Left hindlimb (tissue), 1 donor: ENCODE measurements at regions not wholly inside any gene's neighbourhood (a gene's known extent, or its start where the extent isn't known, plus 50 kb on each side); places are given as distances from the start of the nearest gene placed in this dataset.
A peak's percentile ranks its signal among the peaks of the same experiment; 100 is the strongest.

Experiments used
- DNase-seq: peaks from one replicate; pipeline ENCODE4 v3.0.0-alpha.2; 2018

GRCh38 chr4:124279741-124280140 is 432.8 kb downstream of the ANKRD50 start:
- no peak for DNase-seq

- no peak for DNase-seq
Measured at GRCh38 chr4:124282301-124282898, 430.1 kb downstream of the ANKRD50 start.

- no peak for DNase-seq
Measured at GRCh38 chr4:124288706-124289486, 423.6 kb downstream of the ANKRD50 start.

- no peak for DNase-seq
Measured at GRCh38 chr4:124290678-124291077, 421.9 kb downstream of the ANKRD50 start.

GRCh38 chr4:124295413-124295812 is 417.1 kb downstream of the ANKRD50 start:
- DNase-seq: no peak

GRCh38 chr4:124304941-124305340 is 407.6 kb downstream of the ANKRD50 start:
- DNase-seq: peak; percentile 43

GRCh38 chr4:124306352-124306751 is 406.2 kb downstream of the ANKRD50 start:
- DNase-seq: no peak

- DNase-seq: no peak
Measured at GRCh38 chr4:124307143-124307542, 405.4 kb downstream of the ANKRD50 start.

- no peak for DNase-seq
Measured at GRCh38 chr4:124318292-124318691, 394.2 kb downstream of the ANKRD50 start.

- peak; percentile 40 for DNase-seq
Measured at GRCh38 chr4:124321364-124321763, 391.2 kb downstream of the ANKRD50 start.

GRCh38 chr4:124322234-124323065 is 390.1 kb downstream of the ANKRD50 start:
- no peak for DNase-seq

GRCh38 chr4:124325690-124326089 is 386.8 kb downstream of the ANKRD50 start:
- no peak for DNase-seq

- DNase-seq: no peak
Measured at GRCh38 chr4:124329134-124329533, 383.4 kb downstream of the ANKRD50 start.

- DNase-seq: no peak
Measured at GRCh38 chr4:124330045-124330444, 382.5 kb downstream of the ANKRD50 start.

- DNase-seq: no peak
Measured at GRCh38 chr4:124331781-124332180, 380.8 kb downstream of the ANKRD50 start.

GRCh38 chr4:124333466-124333865 is 379.1 kb downstream of the ANKRD50 start:
- no peak for DNase-seq

- DNase-seq: no peak
Measured at GRCh38 chr4:124334119-124334518, 378.4 kb downstream of the ANKRD50 start.

GRCh38 chr4:124337874-124338273 is 374.7 kb downstream of the ANKRD50 start:
- DNase-seq: no peak

- no peak for DNase-seq
Measured at GRCh38 chr4:124343661-124344171, 368.8 kb downstream of the ANKRD50 start.

GRCh38 chr4:124372916-124373315 is 339.6 kb downstream of the ANKRD50 start:
- no peak for DNase-seq

- DNase-seq: no peak
Measured at GRCh38 chr4:124386163-124386562, 326.4 kb downstream of the ANKRD50 start.

GRCh38 chr4:124386648-124387047 is 325.9 kb downstream of the ANKRD50 start:
- no peak for DNase-seq

GRCh38 chr4:124389591-124389990 is 322.9 kb downstream of the ANKRD50 start:
- DNase-seq: no peak
